ENCODE measurements at regions not wholly inside any gene's neighbourhood (a gene's known extent, or its start where the extent isn't known, plus 50 kb on each side); places are given as distances from the start of the nearest gene placed in this dataset.

- Mint-ChIP-seq H3K27me3 (no peaks in the 10 kb centered on the region), H3K9me3 (ENCODE audit: insufficient read depth) (no peaks in the 10 kb centered on the region), H3K4me3 (no peak overlapping the region), H3K27ac (no peak overlapping the region), H3K4me1 (no peaks in the 10 kb centered on the region)
- H2AFZ ChIP-seq (ENCODE audit: insufficient read depth, low read depth, low read length, poor library complexity, severe bottlenecking), result no peak overlapping the region
- TF ChIP-seq CTCF (IDR thresholded peaks at IDR 0.05) (no peak), EZH2 (IDR thresholded peaks at IDR 0.05; ENCODE audit: borderline replicate concordance, insufficient read depth, low read depth, low read length, poor library complexity, severe bottlenecking) (no peak)
- no peaks in the 10 kb centered on the region for H3K79me2 ChIP-seq (ENCODE audit: control insufficient read depth, insufficient read depth, low read length)
- H3K27ac ChIP-seq (ENCODE audit: low read length in 2 of 2), result no peak overlapping the region
- POLR2A ChIA-PET, result no interaction called here
- no peaks in the 10 kb centered on the region for H3K9me3 ChIP-seq (ENCODE audit: control extremely low read depth in 1 of 3, control insufficient read depth in 2 of 3, insufficient read depth in 1 of 3, low read length in 2 of 3)
- intact Hi-C loops (cut with micrococcal nuclease), result no loop called here
- no peak overlapping the region for H3K4me3 ChIP-seq (ENCODE audit: control extremely low read depth in 1 of 5, extremely low read depth in 1 of 5, insufficient read depth in 1 of 5, low read depth in 2 of 5, low read length in 4 of 5)
- H3K4me1 ChIP-seq (ENCODE audit: control insufficient read depth in 2 of 2, insufficient read depth in 2 of 2, low read length in 2 of 2), result no peaks in the 10 kb centered on the region
- no peaks in the 10 kb centered on the region for H3K27me3 ChIP-seq (replicated peaks in 1 of 4; ENCODE audit: control extremely low read depth in 1 of 4, control insufficient read depth in 3 of 4, insufficient read depth in 4 of 4, low read length in 3 of 4)
- ATAC-seq (ENCODE audit: low read depth) (no peak), DNase-seq (no peak)
- no peaks in the 10 kb centered on the region for H4K20me1 ChIP-seq (ENCODE audit: control insufficient read depth, insufficient read depth, low read length, poor library complexity, severe bottlenecking)
- CTCF ChIA-PET, result interaction anchor here (0.9 kb wide), 1 partner anchor 9 kb away, joined by 3 read pairs; no protein-coding TSS in a partner anchor
- WGBS (ENCODE audit: insufficient coverage), result no CpG with 5 or more reads among the region's 1 CpG
- no peak overlapping the region for H3K9ac ChIP-seq (ENCODE audit: low read length)
- H3K4me2 ChIP-seq (replicated peaks; ENCODE audit: low read depth, low read length, poor library complexity, severe bottlenecking), result no peak overlapping the region
- H3K36me3 ChIP-seq (replicated peaks in 1 of 2; ENCODE audit: control extremely low read depth in 1 of 2, control insufficient read depth in 1 of 2, extremely low read depth in 1 of 2, insufficient read depth in 2 of 2, low read length in 1 of 2), result peaks cover 2 to 9% of the 10 kb centered on the region in 2 experiments
These were observed 132.7 kb upstream of the POU5F2 start for GRCh38 chr5:93874080-93874479.

- H3K4me2 ChIP-seq (replicated peaks; ENCODE audit: low read depth, low read length, poor library complexity, severe bottlenecking), result no peak overlapping the region
- H3K27ac ChIP-seq (ENCODE audit: low read length in 2 of 2), result no peak overlapping the region
- DNase-seq (no peak), ATAC-seq (ENCODE audit: low read depth) (no peak)
- 100% methylated on average over 1 of the region's 1 CpG for WGBS (ENCODE audit: insufficient coverage)
- CTCF ChIA-PET, result interaction anchor here (0.9 kb wide), 1 partner anchor 10 kb away, joined by 3 read pairs; no protein-coding TSS in a partner anchor
- H3K4me1 ChIP-seq (ENCODE audit: control insufficient read depth in 2 of 2, insufficient read depth in 2 of 2, low read length in 2 of 2), result no peaks in the 10 kb centered on the region
- no peak overlapping the region for H3K4me3 Mint-ChIP-seq
- H2AFZ ChIP-seq (ENCODE audit: insufficient read depth, low read depth, low read length, poor library complexity, severe bottlenecking), result no peak overlapping the region
- no peaks in the 10 kb centered on the region for H3K27me3 Mint-ChIP-seq
- TF ChIP-seq EZH2 (IDR thresholded peaks at IDR 0.05; ENCODE audit: borderline replicate concordance, insufficient read depth, low read depth, low read length, poor library complexity, severe bottlenecking) (no peak), CTCF (IDR thresholded peaks at IDR 0.05) (no peak)
- H4K20me1 ChIP-seq (ENCODE audit: control insufficient read depth, insufficient read depth, low read length, poor library complexity, severe bottlenecking), result no peaks in the 10 kb centered on the region
- no peak overlapping the region for H3K27ac Mint-ChIP-seq
- peaks cover 2 to 9% of the 10 kb centered on the region in 2 experiments for H3K36me3 ChIP-seq (replicated peaks in 1 of 2; ENCODE audit: control extremely low read depth in 1 of 2, control insufficient read depth in 1 of 2, extremely low read depth in 1 of 2, insufficient read depth in 2 of 2, low read length in 1 of 2)
- POLR2A ChIA-PET, result no interaction called here
- no peaks in the 10 kb centered on the region for H3K9me3 Mint-ChIP-seq (ENCODE audit: insufficient read depth)
- intact Hi-C loops (cut with micrococcal nuclease), result no loop called here
- no peaks in the 10 kb centered on the region for H3K4me1 Mint-ChIP-seq
- H3K9ac ChIP-seq (ENCODE audit: low read length), result no peak overlapping the region
- H3K9me3 ChIP-seq (ENCODE audit: control extremely low read depth in 1 of 3, control insufficient read depth in 2 of 3, insufficient read depth in 1 of 3, low read length in 2 of 3), result no peaks in the 10 kb centered on the region
- H3K27me3 ChIP-seq (replicated peaks in 1 of 4; ENCODE audit: control extremely low read depth in 1 of 4, control insufficient read depth in 3 of 4, insufficient read depth in 4 of 4, low read length in 3 of 4), result no peaks in the 10 kb centered on the region
- no peak overlapping the region for H3K4me3 ChIP-seq (ENCODE audit: control extremely low read depth in 1 of 5, extremely low read depth in 1 of 5, insufficient read depth in 1 of 5, low read depth in 2 of 5, low read length in 4 of 5)
- no peaks in the 10 kb centered on the region for H3K79me2 ChIP-seq (ENCODE audit: control insufficient read depth, insufficient read depth, low read length)
These were observed 131.9 kb upstream of the POU5F2 start for GRCh38 chr5:93873211-93873736.

Data from B cell (primary cell).